Loucy (cell line): ENCODE measurements at regions not wholly inside any gene's neighbourhood (a gene's known extent, or its start where the extent isn't known, plus 50 kb on each side); places are given as distances from the start of the nearest gene placed in this dataset.

Experiments used
- CTCF ChIP-seq: fragments of 200-600 bp; sonication (generic); conservative IDR thresholded peaks from 2 replicates; pipeline ENCODE4 v1.5.1; 2014; ENCODE audit warnings: mild to moderate bottlenecking, antibody characterized with exemption, low read length
- EZH2phosphoT487 ChIP-seq: fragments of 200-600 bp; IDR thresholded peaks from 2 replicates; pipeline ENCODE4 v1.6.1; 2018; ENCODE audit warnings: antibody characterized with exemption, mild to moderate bottlenecking, moderate library complexity, borderline replicate concordance

- TF ChIP-seq CTCF (no peak), EZH2phosphoT487 (no peak)
Measured at GRCh38 chr7:115273139-115273772, 351.4 kb downstream of the MDFIC start.
